ENCODE measurements at regions not wholly inside any gene's neighbourhood (a gene's known extent, or its start where the extent isn't known, plus 50 kb on each side); places are given as distances from the start of the nearest gene placed in this dataset.

DNA sequence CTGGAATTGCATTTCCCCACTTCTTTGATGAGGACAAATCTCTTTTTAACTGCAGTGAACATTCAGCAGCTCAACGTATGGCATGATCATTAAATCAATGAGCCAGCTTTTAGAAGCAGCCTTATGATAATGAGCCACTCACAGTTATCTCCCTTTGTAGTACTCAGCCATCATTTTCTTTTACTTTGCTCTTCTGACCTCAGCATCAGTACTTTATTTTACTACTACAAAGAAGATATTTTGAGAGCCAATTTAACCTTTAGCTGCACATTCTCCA is 250.0 kb upstream of the CLEC14A start:
- no peak overlapping the region for H3K4me3 ChIP-seq (ENCODE audit: low read depth, low read length, poor library complexity, severe bottlenecking)
- no TSS peak for BruUV-seq (replicated peaks)
- no peak for TF ChIP-seq CTCF (conservative IDR thresholded peaks at IDR 0.05; ENCODE audit: low read length)
- TF ChIP-seq EZH2phosphoT487 (IDR thresholded peaks at IDR 0.05; ENCODE audit: borderline replicate concordance, low read depth, low read length), result no peak
- ChIA-PET CTCF (ENCODE audit: unreplicated experiment) (no interaction called here), POLR2A (no interaction called here)
- H4K20me1 ChIP-seq (ENCODE audit: insufficient read depth, low read length), result no peaks in the 10 kb centered on the region
- no peaks in the 10 kb centered on the region for H3K9me3 ChIP-seq (ENCODE audit: low read length)
- no peaks in the 10 kb centered on the region for H3K4me1 ChIP-seq (ENCODE audit: insufficient read depth, low read length, poor library complexity, severe bottlenecking)
- H3K9me2 ChIP-seq (ENCODE audit: insufficient read depth, low read length), result no peaks in the 10 kb centered on the region
- intact Hi-C loops (cut with micrococcal nuclease; ENCODE audit: unreplicated experiment), result no loop called here
- H3K36me3 ChIP-seq (ENCODE audit: insufficient read depth, low read length), result no peaks in the 10 kb centered on the region
- H3K27ac ChIP-seq (ENCODE audit: low read depth, low read length, poor library complexity, severe bottlenecking), result no peak overlapping the region
- no peak overlapping the region for H2AFZ ChIP-seq (ENCODE audit: low read length)
- no peak overlapping the region for H3K4me2 ChIP-seq (ENCODE audit: low read length)
- DNase-seq (ENCODE audit: low spot score), result no peak
- H3K79me2 ChIP-seq (ENCODE audit: insufficient read depth, low read depth, low read length), result no peaks in the 10 kb centered on the region

GRCh38 chr14:38505221-38505972 is 249.5 kb upstream of the CLEC14A start:
- no peaks in the 10 kb centered on the region for H3K4me1 ChIP-seq (ENCODE audit: insufficient read depth, low read length, poor library complexity, severe bottlenecking)
- no TSS peak for BruUV-seq (replicated peaks)
- H3K27ac ChIP-seq (ENCODE audit: low read depth, low read length, poor library complexity, severe bottlenecking), result no peak overlapping the region
- H2AFZ ChIP-seq (ENCODE audit: low read length), result no peak overlapping the region
- H3K4me2 ChIP-seq (ENCODE audit: low read length), result no peak overlapping the region
- H3K4me3 ChIP-seq (ENCODE audit: low read depth, low read length, poor library complexity, severe bottlenecking), result no peak overlapping the region
- TF ChIP-seq EZH2phosphoT487 (IDR thresholded peaks at IDR 0.05; ENCODE audit: borderline replicate concordance, low read depth, low read length) (no peak), CTCF (conservative IDR thresholded peaks at IDR 0.05; ENCODE audit: low read length) (no peak)
- no peaks in the 10 kb centered on the region for H3K36me3 ChIP-seq (ENCODE audit: insufficient read depth, low read length)
- H4K20me1 ChIP-seq (ENCODE audit: insufficient read depth, low read length), result no peaks in the 10 kb centered on the region
- intact Hi-C loops (cut with micrococcal nuclease; ENCODE audit: unreplicated experiment), result no loop called here
- CTCF ChIA-PET (ENCODE audit: unreplicated experiment), result no interaction called here
- no peaks in the 10 kb centered on the region for H3K9me2 ChIP-seq (ENCODE audit: insufficient read depth, low read length)
- DNase-seq (ENCODE audit: low spot score), result no peak
- no peaks in the 10 kb centered on the region for H3K9me3 ChIP-seq (ENCODE audit: low read length)
- no peaks in the 10 kb centered on the region for H3K79me2 ChIP-seq (ENCODE audit: insufficient read depth, low read depth, low read length)
- POLR2A ChIA-PET, result no interaction called here

GRCh38 chr14:38504175-38504574 is 248.3 kb upstream of the CLEC14A start:
- BruUV-seq (replicated peaks), result no TSS peak
- Histone ChIP-seq H3K27ac (ENCODE audit: low read depth, low read length, poor library complexity, severe bottlenecking) (no peak overlapping the region), H2AFZ (ENCODE audit: low read length) (no peak overlapping the region), H3K4me1 (ENCODE audit: insufficient read depth, low read length, poor library complexity, severe bottlenecking) (no peaks in the 10 kb centered on the region), H3K4me3 (ENCODE audit: low read depth, low read length, poor library complexity, severe bottlenecking) (no peak overlapping the region), H3K9me3 (ENCODE audit: low read length) (no peaks in the 10 kb centered on the region), H3K36me3 (ENCODE audit: insufficient read depth, low read length) (no peaks in the 10 kb centered on the region), H4K20me1 (ENCODE audit: insufficient read depth, low read length) (no peaks in the 10 kb centered on the region), H3K9me2 (ENCODE audit: insufficient read depth, low read length) (no peaks in the 10 kb centered on the region), H3K79me2 (ENCODE audit: insufficient read depth, low read depth, low read length) (no peaks in the 10 kb centered on the region), H3K4me2 (ENCODE audit: low read length) (no peak overlapping the region)
- no peak for DNase-seq (ENCODE audit: low spot score)
- ChIA-PET CTCF (ENCODE audit: unreplicated experiment) (no interaction called here), POLR2A (interaction anchor here (0.5 to 0.6 kb wide), 2 partner anchors 25 to 46 kb away, joined by 3 to 4 read pairs; no protein-coding TSS in a partner anchor)
- intact Hi-C loops (cut with micrococcal nuclease; ENCODE audit: unreplicated experiment), result no loop called here
- TF ChIP-seq CTCF (conservative IDR thresholded peaks at IDR 0.05; ENCODE audit: low read length), result no peak
- TF ChIP-seq EZH2phosphoT487 (IDR thresholded peaks at IDR 0.05; ENCODE audit: borderline replicate concordance, low read depth, low read length), result no peak

Measured in OCI-LY7 (cell line).